DND-41 (cell line): ENCODE measurements at regions not wholly inside any gene's neighbourhood (a gene's known extent, or its start where the extent isn't known, plus 50 kb on each side); places are given as distances from the start of the nearest gene placed in this dataset.

Experiments used
- CTCF ChIP-seq: IDR thresholded peaks from 2 replicates; pipeline ENCODE4 v1.5.1; 2012; ENCODE audit warnings: borderline replicate concordance, low read length, moderate library complexity, mild to moderate bottlenecking; ENCODE audit not compliant: poor library complexity, severe bottlenecking; ENCODE audit errors: extremely low read depth
- EZH2 ChIP-seq: IDR thresholded peaks from 3 replicates; pipeline ENCODE4 v1.6.1; 2012; ENCODE audit warnings: borderline replicate concordance, low read depth, mild to moderate bottlenecking, moderate library complexity, low read length, inconsistent platforms; ENCODE audit not compliant: severe bottlenecking

GRCh38 chr4:67101612-67102011, 443.7 kb downstream of the CENPC start:
- no peak for TF ChIP-seq CTCF
- no peak for TF ChIP-seq EZH2
